ENCODE measurements at regions not wholly inside any gene's neighbourhood (a gene's known extent, or its start where the extent isn't known, plus 50 kb on each side); places are given as distances from the start of the nearest gene placed in this dataset.

- TF ChIP-seq CTCF (IDR thresholded peaks at IDR 0.05; ENCODE audit: poor library complexity) (no peak), EZH2phosphoT487 (IDR thresholded peaks at IDR 0.05; ENCODE audit: low read depth, severe bottlenecking, unreplicated experiment) (no peak)
Measured at GRCh38 chr6:76914737-76915136, 548.6 kb downstream of the HTR1B start.

Measured in hepatocyte (in vitro differentiated cells).